ENCODE measurements at regions not wholly inside any gene's neighbourhood (a gene's known extent, or its start where the extent isn't known, plus 50 kb on each side); places are given as distances from the start of the nearest gene placed in this dataset.

GRCh38 chr1:219422811-219423598, 189.9 kb downstream of the ZC3H11B start:
- Histone ChIP-seq H3K9me3 (ENCODE audit: insufficient read depth in 2 of 2, low read depth in 1 of 2, low read length in 1 of 2) (no peaks in the 10 kb centered on the region), H4K20me1 (replicated peaks in 1 of 2; ENCODE audit: control insufficient read depth in 1 of 2, insufficient read depth in 2 of 2, low read length in 2 of 2) (no peaks in the 10 kb centered on the region), H4K91ac (replicated peaks; ENCODE audit: insufficient read length, low read length) (no peak overlapping the region), H2BK15ac (ENCODE audit: low read length) (no peak overlapping the region), H3K4ac (replicated peaks; ENCODE audit: insufficient read length, low read depth, low read length) (no peak overlapping the region), H3K79me2 (ENCODE audit: control insufficient read depth in 1 of 2, insufficient read depth in 2 of 2, low read length in 2 of 2) (no peaks in the 10 kb centered on the region), H2BK120ac (replicated peaks; ENCODE audit: low read depth, low read length) (no peak overlapping the region), H4K5ac (ENCODE audit: insufficient read length, low read depth, low read length) (no peak overlapping the region), H3K9ac (replicated peaks in 1 of 4; ENCODE audit: extremely low read depth in 1 of 4, low read depth in 3 of 4, low read length in 3 of 4) (no peak overlapping the region), H3K18ac (ENCODE audit: extremely low read depth, low read length) (no peak overlapping the region), H3K27me3 (replicated peaks in 1 of 4; ENCODE audit: control insufficient read depth in 3 of 4, extremely low read depth in 1 of 4, insufficient read depth in 3 of 4, low read length in 3 of 4) (no peaks in the 10 kb centered on the region), H4K8ac (ENCODE audit: extremely low read depth, insufficient read depth, low read length) (no peak overlapping the region), H2BK20ac (ENCODE audit: low read length) (no peak overlapping the region), H3K4me1 (replicated peaks in 1 of 4; ENCODE audit: control insufficient read depth in 3 of 4, insufficient read depth in 4 of 4, low read length in 3 of 4) (no peaks in the 10 kb centered on the region), H2AK5ac (ENCODE audit: low read depth, low read length) (no peak overlapping the region), H3K79me1 (ENCODE audit: low read depth, low read length) (no peaks in the 10 kb centered on the region), H3K36me3 (ENCODE audit: control insufficient read depth in 2 of 4, insufficient read depth in 4 of 4, low read length in 3 of 4) (no peaks in the 10 kb centered on the region), H3K4me2 (ENCODE audit: insufficient read depth in 1 of 2, low read depth in 2 of 2, low read length in 2 of 2) (no peak overlapping the region), H3K56ac (replicated peaks; ENCODE audit: insufficient read length, low read depth, low read length) (no peak overlapping the region), H3K27ac (ENCODE audit: low read depth, low read length) (no peak overlapping the region), H3K23me2 (ENCODE audit: low read depth, low read length) (no peaks in the 10 kb centered on the region), H3K23ac (ENCODE audit: insufficient read length) (no peak overlapping the region), H2AFZ (ENCODE audit: low read length) (no peak overlapping the region), H2BK5ac (ENCODE audit: low read depth, low read length) (no peak overlapping the region), H3K4me3 (ENCODE audit: extremely low read depth in 1 of 4, insufficient read depth in 2 of 4, low read depth in 3 of 4, low read length in 4 of 4) (no peak overlapping the region), H3K14ac (ENCODE audit: insufficient read length) (no peak overlapping the region), H2BK12ac (ENCODE audit: low read depth, low read length) (no peak overlapping the region)
- TF ChIP-seq CBX5 (IDR thresholded peaks at IDR 0.05; ENCODE audit: low read depth, low read length) (no peak), KDM5A (IDR thresholded peaks at IDR 0.05; ENCODE audit: low read length) (no peak), RXRA (IDR thresholded peaks at IDR 0.05; ENCODE audit: insufficient read depth, low read depth, low read length) (no peak), TEAD4 (IDR thresholded peaks at IDR 0.05; ENCODE audit: low read depth, low read length) (no peak)
- CTCF ChIA-PET (ENCODE audit: partially characterized antibody) = no interaction called here
- no peak for FAIRE-seq
- 88% methylated on average over 4 of the region's 4 CpGs; no CpG with 5 or more reads in 1 of the 2 experiments for WGBS, 2 experiments (ENCODE audit: extremely low coverage in 1 of 2, insufficient coverage in 1 of 2, insufficient read length in 1 of 2, insufficient replicate concordance in 2 of 2, low coverage in 1 of 2, low lambda C conversion rate in 2 of 2, missing lambda C conversion rate in 1 of 2)
- DNase-seq (ENCODE audit: low read depth in 1 of 2, low spot score in 2 of 2) = no peak
- POLR2A ChIA-PET (ENCODE audit: partially characterized antibody) = no interaction called here
